Thymus (tissue), 11 donors: ENCODE measurements at regions not wholly inside any gene's neighbourhood (a gene's known extent, or its start where the extent isn't known, plus 50 kb on each side); places are given as distances from the start of the nearest gene placed in this dataset.

Experiments
- DNase-seq, 9 donors: peaks; one replicate each; pipeline ENCODE4 v3.0.0-alpha.2; 2013; ENCODE audit warnings: low spot score in 9 of 9, low read depth in 6 of 9, missing footprints in 1 of 9
- H3K27ac ChIP-seq, 2 donors: one replicate each; pipeline ENCODE4 v1.5.1; 2013; ENCODE audit warnings: control low read depth in 1 of 2, low read depth in 1 of 2, low read length in 1 of 2, mild to moderate bottlenecking in 1 of 2, moderate library complexity in 1 of 2
- H3K27me3 ChIP-seq, 2 donors: one replicate each; pipeline ENCODE4 v1.5.1; 2013; ENCODE audit warnings: low read length in 1 of 2; ENCODE audit not compliant: control insufficient read depth in 2 of 2, insufficient read depth in 1 of 2
- H3K36me3 ChIP-seq, 2 donors: one replicate each; pipeline ENCODE4 v1.5.1; 2013; ENCODE audit warnings: low read length in 1 of 2, mild to moderate bottlenecking in 1 of 2, moderate library complexity in 1 of 2; ENCODE audit not compliant: control insufficient read depth in 2 of 2, insufficient read depth in 2 of 2
- H3K4me1 ChIP-seq, 2 donors: one replicate each; pipeline ENCODE4 v1.5.1; 2013; ENCODE audit warnings: low read length in 2 of 2; ENCODE audit not compliant: control insufficient read depth in 2 of 2, insufficient read depth in 2 of 2
- H3K4me3 ChIP-seq, 2 donors: one replicate each; pipeline ENCODE4 v1.5.1; 2013; ENCODE audit warnings: low read length in 2 of 2, control low read depth in 1 of 2, mild to moderate bottlenecking in 1 of 2
- H3K9me3 ChIP-seq, 2 donors: one replicate each; pipeline ENCODE4 v1.5.1; 2013; ENCODE audit warnings: low read length in 1 of 2, mild to moderate bottlenecking in 1 of 2; ENCODE audit not compliant: control insufficient read depth in 2 of 2, insufficient read depth in 1 of 2
- WGBS: extraction: QIAGEN DNeasy Blood & Tissue Kit; methylation state at CpG from one replicate; pipeline ENCODE4 v1.1.7; 2013; 5-methylcytosine and 5-hydroxymethylcytosine counted together
- donor health status: healthy.

DNA sequence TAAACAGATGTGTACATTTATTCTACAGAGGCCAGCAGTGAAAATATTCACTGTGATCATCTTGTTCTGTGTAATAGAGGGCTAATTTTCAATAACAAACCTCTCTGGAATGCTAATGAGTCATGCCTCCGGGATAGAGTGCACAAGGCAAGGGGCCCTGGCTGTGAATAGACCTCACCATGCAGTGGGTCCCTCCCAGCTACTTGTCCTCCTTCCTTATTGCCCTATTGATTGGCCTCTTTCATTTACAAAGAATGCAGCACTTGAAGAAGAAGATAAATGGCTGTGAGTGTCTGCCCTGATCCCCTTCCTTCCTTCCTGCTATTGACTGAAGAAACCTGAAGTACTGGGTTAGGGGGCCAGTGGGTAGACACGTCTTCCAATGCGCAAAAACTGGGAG lies 436.3 kb downstream of the WDR72 start:
- no peaks in the 10 kb centered on the region for H3K27me3 ChIP-seq
- 73% methylated on average over 3 of the region's 3 CpGs for whole genome bisulfite sequencing
- no peaks in the 10 kb centered on the region for H3K9me3 ChIP-seq
- DNase-seq, result no peak
- no peak overlapping the region for H3K27ac ChIP-seq
- H3K4me3 ChIP-seq, result no peak overlapping the region
- H3K4me1 ChIP-seq, result no peaks in the 10 kb centered on the region
- H3K36me3 ChIP-seq, result no peaks in the 10 kb centered on the region

GRCh38 chr15:53320816-53321215 lies 438.6 kb downstream of the WDR72 start:
- 89% methylated on average over 5 of the region's 5 CpGs for WGBS
- DNase-seq, result no peak

DNA sequence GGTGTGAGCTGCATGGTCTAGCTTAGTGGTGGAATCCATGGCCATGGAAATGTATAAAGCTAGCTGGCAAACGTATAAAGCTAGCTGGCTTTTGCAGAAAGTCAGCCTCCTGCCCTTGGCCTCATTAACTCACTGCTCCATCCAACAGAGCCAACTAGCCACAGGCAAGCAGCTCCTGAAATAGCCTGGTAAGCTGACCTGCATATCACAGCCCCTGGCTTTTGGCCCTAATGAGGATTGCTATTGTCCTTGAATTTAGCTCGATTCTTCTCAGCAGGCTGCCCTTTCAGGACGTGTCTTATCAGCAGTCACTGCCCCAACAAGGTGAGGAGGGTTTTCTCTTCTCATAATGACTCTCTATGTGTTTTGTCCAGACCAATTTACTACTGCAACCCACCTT lies 446.8 kb downstream of the WDR72 start:
- H3K27ac ChIP-seq, result no peak overlapping the region
- H3K9me3 ChIP-seq, result no peaks in the 10 kb centered on the region
- no peaks in the 10 kb centered on the region for H3K27me3 ChIP-seq
- H3K4me3 ChIP-seq, result no peak overlapping the region
- no peaks in the 10 kb centered on the region for H3K36me3 ChIP-seq
- H3K4me1 ChIP-seq, result no peaks in the 10 kb centered on the region
- DNase-seq, result no peak
- 85% methylated on average over 3 of the region's 3 CpGs for WGBS

More at GRCh38 chr15:53320816-53321215, 438.6 kb downstream of the WDR72 start:
- Histone ChIP-seq H3K4me1 (no peaks in the 10 kb centered on the region), H3K36me3 (no peaks in the 10 kb centered on the region), H3K4me3 (no peak overlapping the region), H3K27ac (no peak overlapping the region), H3K27me3 (no peaks in the 10 kb centered on the region), H3K9me3 (no peaks in the 10 kb centered on the region)

DNA sequence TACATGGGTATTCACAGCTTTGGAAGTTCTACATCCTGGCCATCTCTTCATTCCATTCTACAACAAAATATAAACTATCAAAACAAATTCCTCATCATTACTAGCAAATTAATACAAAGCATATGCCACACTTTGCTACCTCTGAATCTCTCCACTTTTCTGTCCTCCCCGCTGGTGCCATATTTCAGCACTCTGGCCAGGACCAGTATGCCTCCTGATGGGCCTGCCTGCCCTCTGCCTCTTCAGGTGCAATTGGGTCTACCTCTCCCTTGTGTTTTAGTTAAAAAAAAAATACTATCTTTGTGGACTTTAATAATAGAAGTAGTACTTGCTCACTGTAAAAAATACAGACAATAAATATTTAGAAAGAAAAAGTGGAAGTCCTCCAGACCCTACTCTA lies 448.8 kb downstream of the WDR72 start:
- no peaks in the 10 kb centered on the region for H3K9me3 ChIP-seq
- DNase-seq, result no peak
- H3K27ac ChIP-seq, result no peak overlapping the region
- no peaks in the 10 kb centered on the region for H3K36me3 ChIP-seq
- H3K4me1 ChIP-seq, result no peaks in the 10 kb centered on the region
- H3K27me3 ChIP-seq, result no peaks in the 10 kb centered on the region
- no peak overlapping the region for H3K4me3 ChIP-seq
- WGBS, result 96% methylated on average over 1 of the region's 1 CpG

DNA sequence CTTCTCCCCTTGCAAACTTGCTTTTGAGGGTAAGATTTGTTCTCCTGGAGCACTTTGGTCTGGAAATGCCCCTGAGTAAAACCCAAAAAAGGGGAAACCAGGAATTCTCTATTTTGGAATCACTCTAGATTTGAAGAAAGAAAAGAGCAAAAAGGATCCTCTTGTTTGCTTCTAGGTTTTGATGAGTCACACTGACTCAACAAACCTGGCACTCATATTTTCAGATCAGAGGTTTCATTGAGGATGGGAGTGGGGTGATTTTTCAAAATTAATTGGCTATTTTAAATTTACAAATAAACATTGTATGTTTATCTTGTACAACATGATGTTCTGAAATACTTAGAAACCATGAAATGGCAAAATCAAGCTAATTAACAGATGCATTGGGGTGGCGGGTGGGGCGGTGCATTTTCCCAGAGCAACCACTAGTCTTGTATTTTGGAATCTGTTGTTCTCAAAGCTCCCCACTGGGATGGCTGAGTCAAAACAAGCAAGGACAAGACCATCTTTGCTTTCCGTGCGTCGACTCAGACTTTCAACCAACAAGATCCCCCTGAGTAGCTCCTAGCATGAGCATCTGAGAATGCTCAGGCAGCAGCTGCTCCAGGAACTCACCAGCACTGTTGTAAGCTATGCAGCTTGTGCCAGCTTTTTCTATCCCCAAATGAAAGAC lies 451.4 kb downstream of the WDR72 start:
- no peak for DNase-seq
- 91% methylated on average over 5 of the region's 5 CpGs for WGBS
- no peaks in the 10 kb centered on the region for H3K27me3 ChIP-seq
- H3K36me3 ChIP-seq, result no peaks in the 10 kb centered on the region
- no peak overlapping the region for H3K27ac ChIP-seq
- H3K4me3 ChIP-seq, result no peak overlapping the region
- H3K4me1 ChIP-seq, result no peaks in the 10 kb centered on the region
- H3K9me3 ChIP-seq, result no peaks in the 10 kb centered on the region

GRCh38 chr15:53305554-53305953 lies 453.9 kb downstream of the WDR72 start:
- WGBS, result 90% methylated on average over 2 of the region's 2 CpGs
- Histone ChIP-seq H3K27me3 (no peaks in the 10 kb centered on the region), H3K4me1 (no peaks in the 10 kb centered on the region), H3K36me3 (no peaks in the 10 kb centered on the region), H3K9me3 (no peaks in the 10 kb centered on the region), H3K4me3 (no peak overlapping the region), H3K27ac (no peak overlapping the region)
- no peak for DNase-seq

DNA sequence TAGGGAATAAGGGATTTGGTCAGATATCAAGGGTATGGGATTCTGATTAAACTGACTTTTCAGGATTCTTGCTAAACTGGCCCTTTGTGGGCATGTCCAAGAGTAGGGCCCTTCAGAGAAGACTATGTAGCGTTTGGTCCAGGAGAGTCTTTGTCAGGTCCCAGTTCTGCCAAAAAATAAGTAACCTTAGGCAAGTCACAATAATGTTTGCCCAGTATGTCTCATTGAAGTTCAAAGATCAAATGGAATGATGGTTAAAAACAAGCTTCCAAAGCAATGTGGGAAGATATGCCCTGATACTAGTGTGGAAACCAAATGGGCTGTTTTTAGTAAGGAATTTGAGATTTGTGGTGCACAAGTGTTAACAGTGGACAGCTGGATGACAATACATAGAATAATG lies 454.4 kb downstream of the WDR72 start:
- 49% methylated on average over 1 of the region's 1 CpG for WGBS
- no peaks in the 10 kb centered on the region for H3K9me3 ChIP-seq
- no peaks in the 10 kb centered on the region for H3K36me3 ChIP-seq
- no peaks in the 10 kb centered on the region for H3K4me1 ChIP-seq
- no peaks in the 10 kb centered on the region for H3K27me3 ChIP-seq
- H3K27ac ChIP-seq, result no peak overlapping the region
- H3K4me3 ChIP-seq, result no peak overlapping the region
- no peak for DNase-seq

- DNase-seq, result no peak
- 96% methylated on average over 4 of the region's 4 CpGs for WGBS
Measured at GRCh38 chr15:53297828-53298227, 461.6 kb downstream of the WDR72 start.

GRCh38 chr15:53296603-53297002 lies 462.9 kb downstream of the WDR72 start:
- Histone ChIP-seq H3K27me3 (no peaks in the 10 kb centered on the region), H3K9me3 (no peaks in the 10 kb centered on the region), H3K36me3 (no peaks in the 10 kb centered on the region), H3K27ac (no peak overlapping the region), H3K4me3 (no peak overlapping the region), H3K4me1 (no peaks in the 10 kb centered on the region)
- 86% methylated on average over 4 of the region's 4 CpGs for WGBS
- no peak for DNase-seq

More at GRCh38 chr15:53297828-53298227, 461.6 kb downstream of the WDR72 start:
- Histone ChIP-seq H3K9me3 (no peaks in the 10 kb centered on the region), H3K27me3 (no peaks in the 10 kb centered on the region), H3K4me3 (no peak overlapping the region), H3K4me1 (no peaks in the 10 kb centered on the region), H3K36me3 (no peaks in the 10 kb centered on the region), H3K27ac (no peak overlapping the region)
